ENCODE measurements at regions not wholly inside any gene's neighbourhood (a gene's known extent, or its start where the extent isn't known, plus 50 kb on each side); places are given as distances from the start of the nearest gene placed in this dataset.

DNA sequence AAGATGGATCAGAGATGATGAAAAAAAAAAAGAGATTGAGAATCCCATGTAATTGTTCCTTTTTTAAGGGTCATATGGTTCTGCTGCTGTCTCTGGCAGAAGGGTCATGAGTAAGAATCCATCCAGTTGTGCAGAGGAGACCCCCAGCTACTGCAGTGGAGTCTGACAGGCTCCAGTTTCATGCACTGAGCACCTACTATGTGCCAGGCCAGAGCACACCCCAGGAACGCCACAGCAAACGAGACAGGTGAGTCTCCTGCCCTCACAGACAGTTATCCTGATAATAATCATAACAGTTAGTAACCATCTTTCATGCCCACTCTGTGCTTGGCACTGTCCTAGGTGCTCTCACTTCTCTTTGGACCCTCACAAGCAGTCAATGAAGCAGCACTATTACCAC lies 420.0 kb downstream of the MATN1 start:
- TF ChIP-seq, protein P1, sequence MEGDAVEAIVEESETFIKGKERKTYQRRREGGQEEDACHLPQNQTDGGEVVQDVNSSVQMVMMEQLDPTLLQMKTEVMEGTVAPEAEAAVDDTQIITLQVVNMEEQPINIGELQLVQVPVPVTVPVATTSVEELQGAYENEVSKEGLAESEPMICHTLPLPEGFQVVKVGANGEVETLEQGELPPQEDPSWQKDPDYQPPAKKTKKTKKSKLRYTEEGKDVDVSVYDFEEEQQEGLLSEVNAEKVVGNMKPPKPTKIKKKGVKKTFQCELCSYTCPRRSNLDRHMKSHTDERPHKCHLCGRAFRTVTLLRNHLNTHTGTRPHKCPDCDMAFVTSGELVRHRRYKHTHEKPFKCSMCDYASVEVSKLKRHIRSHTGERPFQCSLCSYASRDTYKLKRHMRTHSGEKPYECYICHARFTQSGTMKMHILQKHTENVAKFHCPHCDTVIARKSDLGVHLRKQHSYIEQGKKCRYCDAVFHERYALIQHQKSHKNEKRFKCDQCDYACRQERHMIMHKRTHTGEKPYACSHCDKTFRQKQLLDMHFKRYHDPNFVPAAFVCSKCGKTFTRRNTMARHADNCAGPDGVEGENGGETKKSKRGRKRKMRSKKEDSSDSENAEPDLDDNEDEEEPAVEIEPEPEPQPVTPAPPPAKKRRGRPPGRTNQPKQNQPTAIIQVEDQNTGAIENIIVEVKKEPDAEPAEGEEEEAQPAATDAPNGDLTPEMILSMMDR (IDR thresholded peaks at IDR 0.05), result no peak
- no peak for TF ChIP-seq POLR2A (IDR thresholded peaks at IDR 0.05)

All from thyroid gland (tissue), 4 donors.